ENCODE measurements at regions not wholly inside any gene's neighbourhood (a gene's known extent, or its start where the extent isn't known, plus 50 kb on each side); places are given as distances from the start of the nearest gene placed in this dataset.

GRCh38 chr14:80393766-80394165 is 182.5 kb upstream of the DIO2 start:
- no peak overlapping the region for H3K23ac ChIP-seq (ENCODE audit: insufficient read length, low read depth, low read length)
- no peak overlapping the region for H3K56ac ChIP-seq (ENCODE audit: insufficient read length, low read depth, low read length)
- WGBS (ENCODE audit: extremely low coverage, insufficient read length, low lambda C conversion rate) = no CpG with 5 or more reads among the region's 1 CpG
- no peaks in the 10 kb centered on the region for H3K27me3 ChIP-seq (ENCODE audit: insufficient read depth, low read length)
- no peak overlapping the region for H4K8ac ChIP-seq (replicated peaks; ENCODE audit: insufficient read length, low read depth, low read length)
- H3K18ac ChIP-seq (ENCODE audit: insufficient read length, low read depth, low read length) = no peak overlapping the region
- H3K23me2 ChIP-seq (ENCODE audit: insufficient read length, low read depth, low read length, poor library complexity, severe bottlenecking) = no peaks in the 10 kb centered on the region
- no peak overlapping the region for H2BK120ac ChIP-seq (ENCODE audit: low read depth, low read length, poor library complexity, severe bottlenecking)
- Mint-ChIP-seq H3K4me1 (peaks cover 10 to 12% of the 10 kb centered on the region in 2 experiments), H3K27ac (no peak overlapping the region), H3K4me3 (no peak overlapping the region), H3K27me3 (ENCODE audit: low read depth) (no peaks in the 10 kb centered on the region), H3K36me3 (ENCODE audit: insufficient read depth in 1 of 3, low read depth in 3 of 3) (peaks cover 0 to 6% (median 2%) of the 10 kb centered on the region in 3 experiments; a peak in 2 of 7 replicates), H3K9me3 (peaks cover 8% of the 10 kb centered on the region in 2 experiments; a peak in 4 of 5 replicates)
- no peaks in the 10 kb centered on the region for H4K20me1 ChIP-seq (ENCODE audit: control insufficient read depth, insufficient read depth, insufficient read length)
- no peak overlapping the region for H2BK15ac ChIP-seq (ENCODE audit: low read depth, low read length)
- H2AFZ ChIP-seq (ENCODE audit: low read length) = no peak overlapping the region
- no peak overlapping the region for H3T11ph ChIP-seq (ENCODE audit: low read length)
- H2BK5ac ChIP-seq (ENCODE audit: insufficient read length, low read length) = no peak overlapping the region
- no peak overlapping the region for H2AK5ac ChIP-seq (ENCODE audit: insufficient read length, low read length)
- H3K4ac ChIP-seq (ENCODE audit: low read depth, low read length) = no peak overlapping the region
- no peak for DNase-seq
- H4K5ac ChIP-seq (ENCODE audit: insufficient read length, low read depth, low read length) = no peak overlapping the region
- no peak overlapping the region for H3K9ac ChIP-seq (ENCODE audit: extremely low read depth, insufficient read length, low read length)
- no peak overlapping the region for H3K4me2 ChIP-seq (ENCODE audit: insufficient read depth, insufficient read length, low read length)
- H3K79me2 ChIP-seq (ENCODE audit: insufficient read depth, low read length) = no peaks in the 10 kb centered on the region
- peaks cover 3% of the 10 kb centered on the region; the same call in 1 of the 2 replicates for H3K4me1 ChIP-seq (ENCODE audit: insufficient read depth, low read length)
- no peak overlapping the region for H3K27ac ChIP-seq (ENCODE audit: insufficient read length, low read depth, low read length)
- no peaks in the 10 kb centered on the region for H3K9me3 ChIP-seq (ENCODE audit: control insufficient read depth, low read depth, low read length)
- H3K14ac ChIP-seq (ENCODE audit: insufficient read depth, low read length) = no peak overlapping the region
- H4K91ac ChIP-seq (ENCODE audit: insufficient read length, low read depth, low read length) = no peak overlapping the region
- TF ChIP-seq, protein P1, sequence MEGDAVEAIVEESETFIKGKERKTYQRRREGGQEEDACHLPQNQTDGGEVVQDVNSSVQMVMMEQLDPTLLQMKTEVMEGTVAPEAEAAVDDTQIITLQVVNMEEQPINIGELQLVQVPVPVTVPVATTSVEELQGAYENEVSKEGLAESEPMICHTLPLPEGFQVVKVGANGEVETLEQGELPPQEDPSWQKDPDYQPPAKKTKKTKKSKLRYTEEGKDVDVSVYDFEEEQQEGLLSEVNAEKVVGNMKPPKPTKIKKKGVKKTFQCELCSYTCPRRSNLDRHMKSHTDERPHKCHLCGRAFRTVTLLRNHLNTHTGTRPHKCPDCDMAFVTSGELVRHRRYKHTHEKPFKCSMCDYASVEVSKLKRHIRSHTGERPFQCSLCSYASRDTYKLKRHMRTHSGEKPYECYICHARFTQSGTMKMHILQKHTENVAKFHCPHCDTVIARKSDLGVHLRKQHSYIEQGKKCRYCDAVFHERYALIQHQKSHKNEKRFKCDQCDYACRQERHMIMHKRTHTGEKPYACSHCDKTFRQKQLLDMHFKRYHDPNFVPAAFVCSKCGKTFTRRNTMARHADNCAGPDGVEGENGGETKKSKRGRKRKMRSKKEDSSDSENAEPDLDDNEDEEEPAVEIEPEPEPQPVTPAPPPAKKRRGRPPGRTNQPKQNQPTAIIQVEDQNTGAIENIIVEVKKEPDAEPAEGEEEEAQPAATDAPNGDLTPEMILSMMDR (conservative IDR thresholded peaks at IDR 0.05) = no peak
- no peaks in the 10 kb centered on the region for H3K79me1 ChIP-seq (ENCODE audit: insufficient read depth, low read depth, low read length, poor library complexity, severe bottlenecking)
- no peak overlapping the region for H2BK12ac ChIP-seq (ENCODE audit: insufficient read length, low read depth, low read length)
- H2BK20ac ChIP-seq (ENCODE audit: low read depth, low read length, poor library complexity, severe bottlenecking) = no peak overlapping the region

All from H9 (cell line).